HepG2 (cell line): ENCODE measurements at regions not wholly inside any gene's neighbourhood (a gene's known extent, or its start where the extent isn't known, plus 50 kb on each side); places are given as distances from the start of the nearest gene placed in this dataset.
A peak's percentile ranks its signal among the peaks of the same experiment; 100 is the strongest.
"Not testable (repeated sequence)": the region's sequence is repeated elsewhere in the genome, so short reads cannot be mapped to it uniquely, and the experiment has no call there.

Experiments
- ATAC-seq: fragments of 200-7000 bp; cut with Tn5 transposase; 3 replicates; pipeline ENCODE4 v1.9.1; 2020; ENCODE audit warnings: mild to moderate bottlenecking, moderate library complexity
- BruUV-seq: library from RNA; stranded (reverse); fragments of 400-500 nt; replicated peaks from 2 replicates; lab custom pipeline; 2021; lab: Mats Ljungman, UMichigan
- CTCF ChIA-PET: fragments of 300-600 bp; formaldehyde crosslinking; extraction: SDS; loops from one replicate; lab custom pipeline; 2021; ENCODE audit warnings: low total read pairs, inconsistent platforms, low intra/inter-chr PET ratio; lab: Yijun Ruan, JAX
- POLR2A ChIA-PET: fragments of 350-600 bp; sonication (Branson Sonifier 250); formaldehyde crosslinking; loops from one replicate; lab custom pipeline; 2020; ENCODE audit warnings: antibody characterized with exemption, inconsistent platforms; lab: Yijun Ruan, JAX
- DNase-seq: peaks from one replicate; pipeline ENCODE4 v3.0.0-alpha.2; 2015; ENCODE audit warnings: low spot score
- FAIRE-seq: peaks from 3 replicates; lab custom pipeline; 2011; peaks lifted over from hg19 to GRCh38; lab: Jason Lieb, UNC
- H2AFZ ChIP-seq: one replicate; pipeline ENCODE4 v1.6.1; 2011; ENCODE audit warnings: low read length, inconsistent platforms
- H3K27ac ChIP-seq: fragments of 300-600 bp; 3 replicates; pipeline ENCODE4 v1.8.0; 2011; ENCODE audit warnings: mixed run types, mild to moderate bottlenecking, mixed read lengths, low read length, inconsistent platforms; ENCODE audit not compliant: insufficient read depth; ENCODE audit errors: extremely low read length
- H3K27me3 ChIP-seq, 2 experiments: fragments of 200-600 bp in 1 of 2; 2 replicates in 1 of 2; 3 replicates in 1 of 2; pipeline versions ENCODE4 v1.6.0 to v1.8.0; 2011; ENCODE audit warnings: low read length in 2 of 2, mild to moderate bottlenecking in 2 of 2, moderate library complexity in 2 of 2, inconsistent platforms in 1 of 2; ENCODE audit not compliant: insufficient read depth in 2 of 2, control insufficient read depth in 1 of 2
- H3K36me3 ChIP-seq, 2 experiments: fragments of 200-600 bp in 1 of 2; replicated peaks in 1 of 2; 2 replicates in 1 of 2; 3 replicates in 1 of 2; pipeline versions ENCODE4 v1.5.1 to v1.8.0; 2011; ENCODE audit warnings: low read length in 2 of 2, inconsistent platforms in 1 of 2; ENCODE audit not compliant: insufficient read depth in 2 of 2, control insufficient read depth in 1 of 2
- H3K4me1 ChIP-seq: 2 replicates; pipeline ENCODE4 v1.5.1; 2012; ENCODE audit warnings: low read length, inconsistent platforms; ENCODE audit not compliant: insufficient read depth
- H3K4me2 ChIP-seq: 2 replicates; pipeline ENCODE4 v1.6.0; 2011; ENCODE audit warnings: low read depth, low read length, inconsistent platforms
- H3K4me3 ChIP-seq, 3 experiments: fragments of 200-600 bp in 1 of 3; sonication (generic), shearing (Covaris generic) in 1 of 3; replicated peaks in 1 of 3; 2 replicates each; pipeline ENCODE4 v1.5.1; 2011 to 2016; ENCODE audit warnings: low read length in 3 of 3, inconsistent platforms in 2 of 3, low read depth in 2 of 3, mild to moderate bottlenecking in 2 of 3, control low read depth in 1 of 3, mixed read lengths in 1 of 3; ENCODE audit not compliant: insufficient read depth in 1 of 3
- H3K79me2 ChIP-seq: one replicate; pipeline ENCODE4 v1.6.1; 2011; ENCODE audit warnings: low read length, inconsistent platforms; ENCODE audit not compliant: insufficient read depth
- H3K9ac ChIP-seq: 2 replicates; pipeline ENCODE4 v1.6.0; 2011; ENCODE audit warnings: mild to moderate bottlenecking, low read depth, low read length, inconsistent platforms; ENCODE audit not compliant: insufficient read depth
- H3K9me3 ChIP-seq: 2 replicates; pipeline ENCODE4 v1.5.1; 2012; ENCODE audit warnings: mild to moderate bottlenecking, low read length
- H4K20me1 ChIP-seq: 2 replicates; pipeline ENCODE4 v1.6.0; 2011; ENCODE audit warnings: inconsistent platforms, mild to moderate bottlenecking, low read length, moderate library complexity; ENCODE audit not compliant: insufficient read depth
- CTCF ChIP-seq: sonication (generic); formaldehyde crosslinking; IDR thresholded peaks from 2 replicates; pipeline ENCODE4 v1.5.0; 2020; ENCODE audit warnings: mild to moderate bottlenecking, missing genetic modification reagents, moderate library complexity
- FOXA1 ChIP-seq, 2 experiments: fragments of 450-650 bp in 1 of 2; sonication (generic) in 1 of 2; formaldehyde crosslinking in 1 of 2; IDR thresholded peaks; 2 replicates each; pipeline versions ENCODE4 v1.4.0 to v1.6.1; 2016 to 2020; ENCODE audit warnings: missing genetic modification reagents in 1 of 2
- FOXA3 ChIP-seq: IDR thresholded peaks from 2 replicates; pipeline ENCODE4 v1.6.1; 2016; ENCODE audit warnings: missing genetic modification reagents, missing compliant biosample characterization
- FOXK1 ChIP-seq: sonication (generic); formaldehyde crosslinking; IDR thresholded peaks from 2 replicates; pipeline ENCODE4 v1.4.0; 2020; ENCODE audit warnings: low read depth, missing genetic modification reagents, borderline replicate concordance
- SMC3 ChIP-seq: IDR thresholded peaks from 2 replicates; pipeline ENCODE4 v1.6.1; 2011; ENCODE audit warnings: low read length, improper control_type of control experiment
- STAG1 ChIP-seq: sonication (generic); formaldehyde crosslinking; IDR thresholded peaks from 2 replicates; pipeline ENCODE4 v1.4.0; 2020; ENCODE audit warnings: missing genetic modification reagents
- WGBS: methylation state at CpG from one replicate; pipeline ENCODE4 v1.1.6; 2017; ENCODE audit warnings: low lambda C conversion rate; 5-methylcytosine and 5-hydroxymethylcytosine counted together
- in situ Hi-C: cut with HindIII; loops from 2 replicates; pipeline ENCODE4 v1.10.0; 2017; ENCODE audit warnings: low pct_unique_long_range_greater_than_20kb; ENCODE audit not compliant: extremely low pct_ligation_motif_present
- intact Hi-C: fragments of 100-400 bp; cut with micrococcal nuclease; formaldehyde crosslinking; loops from one replicate; pipeline ENCODE4 v1.10.0; 2022; ENCODE audit not compliant: unreplicated experiment

- intact Hi-C loops; H3K4me2 ChIP-seq; H3K79me2 ChIP-seq; H4K20me1 ChIP-seq; H2AFZ ChIP-seq; POLR2A ChIA-PET; H3K9ac ChIP-seq; H3K27me3 ChIP-seq; H3K27ac ChIP-seq; BruUV-seq; H3K9me3 ChIP-seq; H3K4me3 ChIP-seq; H3K36me3 ChIP-seq; H3K4me1 ChIP-seq; TF ChIP-seq FOXA1 (IDR thresholded peaks at IDR 0.05): not testable (repeated sequence)
- 28% methylated on average over 3 of the region's 3 CpGs for WGBS
- TF ChIP-seq STAG1 (CRISPR knock-in tag) = peak; percentile 50
- peak; percentile 61 for TF ChIP-seq CTCF (CRISPR knock-in tag)
- peak; percentile 44; the same call in 1 of the 2 replicates for TF ChIP-seq SMC3
- TF ChIP-seq FOXA1 (CRISPR knock-in tag; IDR thresholded peaks at IDR 0.05) = peak; percentile 30; the same call in 1 of the 2 replicates
- peak; percentile 32; the same call in 1 of the 2 replicates for TF ChIP-seq FOXA3 (CRISPR knock-in tag)
- peak; percentile 42; the same call in 1 of the 2 replicates for TF ChIP-seq FOXK1
- in situ Hi-C loops = loop anchor here (25.0 kb wide), 1 partner anchor 1139 kb away; no protein-coding TSS in a partner anchor
- peak; percentile 41 for DNase-seq
- ATAC-seq = peak; percentile 96
- CTCF ChIA-PET = interaction anchor here (1.3 kb wide), 1 partner anchor 144 kb away, joined by 3 read pairs; no protein-coding TSS in a partner anchor
- peak; percentile 50 for FAIRE-seq
Observed at GRCh38 chr2:89048138-89049066, 356.9 kb downstream of the RPIA start.
